ENCODE measurements at regions not wholly inside any gene's neighbourhood (a gene's known extent, or its start where the extent isn't known, plus 50 kb on each side); places are given as distances from the start of the nearest gene placed in this dataset.

DNA sequence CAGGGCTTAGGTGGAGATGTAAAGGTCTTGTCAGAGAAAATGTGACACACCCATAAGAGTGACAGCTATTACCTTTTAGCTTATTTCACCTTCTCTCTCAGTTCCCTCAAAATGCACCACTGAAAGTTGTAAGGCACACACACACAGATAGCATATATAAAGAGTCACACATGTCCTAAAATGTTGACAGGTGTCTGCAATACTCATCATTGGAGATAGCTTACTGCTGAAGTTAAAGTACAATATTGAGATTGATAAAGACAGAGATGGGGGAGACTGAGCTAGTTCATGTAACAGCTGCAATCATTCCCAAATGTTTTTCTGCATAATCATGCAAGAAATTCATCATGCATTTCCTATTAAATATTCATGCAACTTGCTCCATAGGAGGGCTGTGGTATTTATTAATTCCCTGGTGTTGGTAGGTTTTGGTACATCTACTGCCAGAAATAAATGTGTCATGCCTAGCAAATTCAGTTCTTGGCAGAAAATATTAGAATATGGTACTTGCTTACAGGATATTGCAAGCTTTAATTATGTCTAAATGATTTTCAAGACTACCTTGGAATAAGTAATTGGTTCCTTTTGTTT is 118.8 kb upstream of the RBMS1 start:
- no peak overlapping the region for H3K4me3 ChIP-seq
- H3K9me3 ChIP-seq = no peaks in the 10 kb centered on the region
- POLR2A ChIA-PET = no interaction called here
- DNase-seq (ENCODE audit: low read depth in 1 of 2, low spot score in 1 of 2) (no peak), ATAC-seq (no peak), FAIRE-seq (no peak)
- peaks cover 7% of the 10 kb centered on the region for H3K4me1 ChIP-seq
- TF ChIP-seq, protein P1, sequence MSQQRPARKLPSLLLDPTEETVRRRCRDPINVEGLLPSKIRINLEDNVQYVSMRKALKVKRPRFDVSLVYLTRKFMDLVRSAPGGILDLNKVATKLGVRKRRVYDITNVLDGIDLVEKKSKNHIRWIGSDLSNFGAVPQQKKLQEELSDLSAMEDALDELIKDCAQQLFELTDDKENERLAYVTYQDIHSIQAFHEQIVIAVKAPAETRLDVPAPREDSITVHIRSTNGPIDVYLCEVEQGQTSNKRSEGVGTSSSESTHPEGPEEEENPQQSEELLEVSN (IDR thresholded peaks at IDR 0.05; ENCODE audit: borderline replicate concordance, low read depth) = no peak
- TF ChIP-seq, protein P2, sequence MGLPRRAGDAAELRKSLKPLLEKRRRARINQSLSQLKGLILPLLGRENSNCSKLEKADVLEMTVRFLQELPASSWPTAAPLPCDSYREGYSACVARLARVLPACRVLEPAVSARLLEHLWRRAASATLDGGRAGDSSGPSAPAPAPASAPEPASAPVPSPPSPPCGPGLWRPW (IDR thresholded peaks at IDR 0.05) = no peak
- TF ChIP-seq MAFK (IDR thresholded peaks at IDR 0.05; ENCODE audit: partially characterized antibody) = no peak
- no peak for TF ChIP-seq HOXA7 (CRISPR knock-in tag; IDR thresholded peaks at IDR 0.05)
- no peak for TF ChIP-seq HOXB5 (CRISPR knock-in tag; IDR thresholded peaks at IDR 0.05)
- TF ChIP-seq NR3C1 (IDR thresholded peaks at IDR 0.05) = no peak
- no peak for TF ChIP-seq RFX5 (IDR thresholded peaks at IDR 0.05)
- TF ChIP-seq, protein P3, sequence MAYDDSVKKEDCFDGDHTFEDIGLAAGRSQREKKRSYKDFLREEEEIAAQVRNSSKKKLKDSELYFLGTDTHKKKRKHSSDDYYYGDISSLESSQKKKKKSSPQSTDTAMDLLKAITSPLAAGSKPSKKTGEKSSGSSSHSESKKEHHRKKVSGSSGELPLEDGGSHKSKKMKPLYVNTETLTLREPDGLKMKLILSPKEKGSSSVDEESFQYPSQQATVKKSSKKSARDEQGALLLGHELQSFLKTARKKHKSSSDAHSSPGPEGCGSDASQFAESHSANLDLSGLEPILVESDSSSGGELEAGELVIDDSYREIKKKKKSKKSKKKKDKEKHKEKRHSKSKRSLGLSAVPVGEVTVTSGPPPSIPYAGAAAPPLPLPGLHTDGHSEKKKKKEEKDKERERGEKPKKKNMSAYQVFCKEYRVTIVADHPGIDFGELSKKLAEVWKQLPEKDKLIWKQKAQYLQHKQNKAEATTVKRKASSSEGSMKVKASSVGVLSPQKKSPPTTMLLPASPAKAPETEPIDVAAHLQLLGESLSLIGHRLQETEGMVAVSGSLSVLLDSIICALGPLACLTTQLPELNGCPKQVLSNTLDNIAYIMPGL (CRISPR knock-in tag; IDR thresholded peaks at IDR 0.05; ENCODE audit: borderline replicate concordance) = no peak
- TF ChIP-seq KDM1A (IDR thresholded peaks at IDR 0.05; ENCODE audit: low read depth) = no peak
- TF ChIP-seq CHD4 (IDR thresholded peaks at IDR 0.05; ENCODE audit: borderline replicate concordance) = no peak
- no peak for TF ChIP-seq RNF2 (IDR thresholded peaks at IDR 0.05; ENCODE audit: borderline replicate concordance, low read depth)
- no peak for TF ChIP-seq HOXB13 (CRISPR knock-in tag; IDR thresholded peaks at IDR 0.05; ENCODE audit: low read depth)
- TF ChIP-seq, protein P4, sequence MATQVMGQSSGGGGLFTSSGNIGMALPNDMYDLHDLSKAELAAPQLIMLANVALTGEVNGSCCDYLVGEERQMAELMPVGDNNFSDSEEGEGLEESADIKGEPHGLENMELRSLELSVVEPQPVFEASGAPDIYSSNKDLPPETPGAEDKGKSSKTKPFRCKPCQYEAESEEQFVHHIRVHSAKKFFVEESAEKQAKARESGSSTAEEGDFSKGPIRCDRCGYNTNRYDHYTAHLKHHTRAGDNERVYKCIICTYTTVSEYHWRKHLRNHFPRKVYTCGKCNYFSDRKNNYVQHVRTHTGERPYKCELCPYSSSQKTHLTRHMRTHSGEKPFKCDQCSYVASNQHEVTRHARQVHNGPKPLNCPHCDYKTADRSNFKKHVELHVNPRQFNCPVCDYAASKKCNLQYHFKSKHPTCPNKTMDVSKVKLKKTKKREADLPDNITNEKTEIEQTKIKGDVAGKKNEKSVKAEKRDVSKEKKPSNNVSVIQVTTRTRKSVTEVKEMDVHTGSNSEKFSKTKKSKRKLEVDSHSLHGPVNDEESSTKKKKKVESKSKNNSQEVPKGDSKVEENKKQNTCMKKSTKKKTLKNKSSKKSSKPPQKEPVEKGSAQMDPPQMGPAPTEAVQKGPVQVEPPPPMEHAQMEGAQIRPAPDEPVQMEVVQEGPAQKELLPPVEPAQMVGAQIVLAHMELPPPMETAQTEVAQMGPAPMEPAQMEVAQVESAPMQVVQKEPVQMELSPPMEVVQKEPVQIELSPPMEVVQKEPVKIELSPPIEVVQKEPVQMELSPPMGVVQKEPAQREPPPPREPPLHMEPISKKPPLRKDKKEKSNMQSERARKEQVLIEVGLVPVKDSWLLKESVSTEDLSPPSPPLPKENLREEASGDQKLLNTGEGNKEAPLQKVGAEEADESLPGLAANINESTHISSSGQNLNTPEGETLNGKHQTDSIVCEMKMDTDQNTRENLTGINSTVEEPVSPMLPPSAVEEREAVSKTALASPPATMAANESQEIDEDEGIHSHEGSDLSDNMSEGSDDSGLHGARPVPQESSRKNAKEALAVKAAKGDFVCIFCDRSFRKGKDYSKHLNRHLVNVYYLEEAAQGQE (IDR thresholded peaks at IDR 0.05) = no peak
- no peak for TF ChIP-seq KDM5A (IDR thresholded peaks at IDR 0.05)
- TF ChIP-seq, protein P5, sequence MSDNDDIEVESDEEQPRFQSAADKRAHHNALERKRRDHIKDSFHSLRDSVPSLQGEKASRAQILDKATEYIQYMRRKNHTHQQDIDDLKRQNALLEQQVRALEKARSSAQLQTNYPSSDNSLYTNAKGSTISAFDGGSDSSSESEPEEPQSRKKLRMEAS (IDR thresholded peaks at IDR 0.05) = no peak
- TF ChIP-seq CBX2 (IDR thresholded peaks at IDR 0.05; ENCODE audit: borderline replicate concordance, low read depth) = no peak
- CTCF ChIA-PET = no interaction called here
- H3K27ac ChIP-seq = no peak overlapping the region
- no peak overlapping the region for H3K4me2 ChIP-seq

DNA sequence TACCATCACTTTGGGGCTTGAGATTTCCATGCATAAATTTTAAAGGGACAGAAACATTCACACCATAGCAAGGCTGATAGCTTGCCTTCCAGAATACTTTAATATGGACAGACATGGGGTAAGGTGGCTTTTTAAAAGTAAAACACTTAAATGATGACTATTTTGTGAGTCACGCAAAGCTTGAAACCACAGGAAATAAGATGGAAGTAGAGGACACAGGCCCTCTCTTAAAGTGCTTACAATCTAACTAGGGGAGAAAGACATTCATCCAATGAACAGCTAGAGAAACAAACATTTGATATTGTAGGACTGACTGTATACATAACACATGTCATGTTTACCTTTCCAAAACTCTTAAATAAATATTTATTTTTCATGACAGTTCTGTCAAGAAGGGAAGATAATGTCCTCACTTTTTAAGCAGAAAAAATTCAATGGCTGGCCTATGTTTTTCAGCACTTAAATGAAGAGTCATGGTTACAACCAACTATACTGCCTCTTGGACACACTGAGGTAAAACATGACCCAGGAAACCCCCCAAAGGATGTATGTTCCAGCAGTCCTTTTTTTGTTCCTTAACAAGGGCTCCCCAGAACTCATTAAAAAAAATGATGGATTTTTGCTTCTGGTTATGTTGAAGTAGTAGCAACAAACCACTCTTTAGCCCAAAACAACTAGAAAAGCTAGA is 120.0 kb upstream of the RBMS1 start:
- Histone ChIP-seq H3K27ac (no peak overlapping the region), H3K4me2 (no peak overlapping the region), H3K4me3 (no peak overlapping the region), H3K9me3 (no peaks in the 10 kb centered on the region), H3K4me1 (peaks cover 7% of the 10 kb centered on the region)
- FAIRE-seq (no peak), DNase-seq (ENCODE audit: low read depth in 1 of 2, low spot score in 1 of 2) (no peak), ATAC-seq (no peak)
- CTCF ChIA-PET = no interaction called here
- 61% methylated on average over 1 of the region's 1 CpG for WGBS (ENCODE audit: missing lambda C conversion rate)
- TF ChIP-seq CHD4 (IDR thresholded peaks at IDR 0.05; ENCODE audit: borderline replicate concordance) (no peak), MAZ (IDR thresholded peaks at IDR 0.05; ENCODE audit: borderline replicate concordance, low read depth, low read length) (no peak), HOXB5 (CRISPR knock-in tag; IDR thresholded peaks at IDR 0.05) (no peak), RCOR1 (IDR thresholded peaks at IDR 0.05; ENCODE audit: low read depth, low read length) (no peak), NPAS2 (CRISPR knock-in tag; IDR thresholded peaks at IDR 0.05; ENCODE audit: borderline replicate concordance) (no peak), RAD21 (conservative IDR thresholded peaks at IDR 0.05 in 1 of 2, IDR thresholded peaks at IDR 0.05 in 1 of 2) (no peak)
- TF ChIP-seq, protein P5 (IDR thresholded peaks at IDR 0.05) = no peak
- TF ChIP-seq, protein P1 (IDR thresholded peaks at IDR 0.05; ENCODE audit: borderline replicate concordance, low read depth) = no peak
- TF ChIP-seq, protein P6, sequence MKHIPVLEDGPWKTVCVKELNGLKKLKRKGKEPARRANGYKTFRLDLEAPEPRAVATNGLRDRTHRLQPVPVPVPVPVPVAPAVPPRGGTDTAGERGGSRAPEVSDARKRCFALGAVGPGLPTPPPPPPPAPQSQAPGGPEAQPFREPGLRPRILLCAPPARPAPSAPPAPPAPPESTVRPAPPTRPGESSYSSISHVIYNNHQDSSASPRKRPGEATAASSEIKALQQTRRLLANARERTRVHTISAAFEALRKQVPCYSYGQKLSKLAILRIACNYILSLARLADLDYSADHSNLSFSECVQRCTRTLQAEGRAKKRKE (CRISPR knock-in tag; IDR thresholded peaks at IDR 0.05; ENCODE audit: low read depth) = no peak
- POLR2A ChIA-PET = no interaction called here
